Endothelial cell of umbilical vein (primary cell): ENCODE measurements at regions not wholly inside any gene's neighbourhood (a gene's known extent, or its start where the extent isn't known, plus 50 kb on each side); places are given as distances from the start of the nearest gene placed in this dataset.

Experiments used
- BruUV-seq: library from RNA; stranded (reverse); fragments of 400-500 nt; replicated peaks from 2 replicates; lab custom pipeline; 2021; lab: Mats Ljungman, UMichigan
- CTCF ChIA-PET: fragments of 300-600, 350-600 bp; sonication (Branson Sonifier 250); formaldehyde crosslinking; loops from one replicate; lab custom pipeline; 2021; ENCODE audit warnings: antibody characterized with exemption, inconsistent platforms; lab: Charles Lee
- POLR2A ChIA-PET: fragments of 300-600, 350-600 bp; sonication (Branson Sonifier 250); formaldehyde crosslinking; loops from one replicate; lab custom pipeline; 2021; ENCODE audit warnings: antibody characterized with exemption, inconsistent platforms; lab: Charles Lee
- DNase-seq: peaks from one replicate; pipeline ENCODE4 v3.0.0-alpha.2; 2011; ENCODE audit warnings: low read depth, low spot score
- FAIRE-seq: peaks from 2 replicates; lab custom pipeline; 2011; peaks lifted over from hg19 to GRCh38; lab: Jason Lieb, UNC
- H2AFZ ChIP-seq: 2 replicates; pipeline ENCODE4 v1.6.0; 2012; ENCODE audit warnings: low read depth, low read length, control low read depth, inconsistent platforms
- H3K27ac ChIP-seq: 2 replicates; pipeline ENCODE4 v1.5.1; 2011; ENCODE audit warnings: low read depth, mild to moderate bottlenecking, control low read depth, low read length, moderate library complexity; ENCODE audit not compliant: insufficient read depth
- H3K27me3 ChIP-seq, 2 experiments: 2 replicates each; pipeline versions ENCODE4 v1.6.0 to v1.6.1; 2011; ENCODE audit warnings: low read length in 2 of 2, mixed read lengths in 1 of 2; ENCODE audit not compliant: control insufficient read depth in 2 of 2, insufficient read depth in 2 of 2
- H3K36me3 ChIP-seq, 2 experiments: 2 replicates in 1 of 2; 3 replicates in 1 of 2; pipeline ENCODE4 v1.5.1; 2011; ENCODE audit warnings: low read length in 2 of 2, mild to moderate bottlenecking in 1 of 2, moderate library complexity in 1 of 2; ENCODE audit not compliant: control insufficient read depth in 2 of 2, insufficient read depth in 2 of 2; ENCODE audit errors: extremely low read depth in 1 of 2
- H3K4me1 ChIP-seq: 3 replicates; pipeline ENCODE4 v1.5.1; 2011; ENCODE audit warnings: mild to moderate bottlenecking, low read length; ENCODE audit not compliant: control insufficient read depth, insufficient read depth; ENCODE audit errors: extremely low read depth
- H3K4me2 ChIP-seq: 2 replicates; pipeline ENCODE4 v1.6.1; 2011; ENCODE audit warnings: low read length, control low read depth, mixed read lengths; ENCODE audit not compliant: insufficient read depth
- H3K4me3 ChIP-seq, 3 experiments: fragments of 200-600 bp in 1 of 3; sonication (generic), shearing (Covaris generic) in 1 of 3; replicated peaks in 1 of 3; 2 replicates each; pipeline ENCODE4 v1.5.1; 2011 to 2016; ENCODE audit warnings: control low read depth in 3 of 3, low read length in 3 of 3, mild to moderate bottlenecking in 2 of 3, inconsistent platforms in 1 of 3, low read depth in 1 of 3, moderate library complexity in 1 of 3; ENCODE audit not compliant: insufficient read depth in 1 of 3
- H3K79me2 ChIP-seq: 2 replicates; pipeline ENCODE4 v1.6.0; 2012; ENCODE audit warnings: low read length, inconsistent platforms; ENCODE audit not compliant: control insufficient read depth, insufficient read depth
- H3K9ac ChIP-seq: replicated peaks from 2 replicates; pipeline ENCODE3; 2011; ENCODE audit warnings: low read length, control low read depth; ENCODE audit not compliant: insufficient read depth; ENCODE audit errors: extremely low read depth
- H3K9me1 ChIP-seq: replicated peaks from 3 replicates; pipeline ENCODE4 v1.6.0; 2011; ENCODE audit warnings: mild to moderate bottlenecking, low read length; ENCODE audit not compliant: control insufficient read depth, insufficient read depth; ENCODE audit errors: extremely low read depth
- H3K9me3 ChIP-seq: replicated peaks from 2 replicates; pipeline ENCODE4 v1.5.1; 2012; ENCODE audit warnings: low read length, inconsistent platforms; ENCODE audit not compliant: control insufficient read depth, insufficient read depth
- H4K20me1 ChIP-seq: replicated peaks from 2 replicates; pipeline ENCODE3; 2011; ENCODE audit warnings: mild to moderate bottlenecking, low read length; ENCODE audit not compliant: control insufficient read depth, insufficient read depth; ENCODE audit errors: extremely low read depth
- EZH2 ChIP-seq: IDR thresholded peaks from 2 replicates; pipeline ENCODE4 v1.6.1; 2012; ENCODE audit warnings: borderline replicate concordance, low read depth, mild to moderate bottlenecking, moderate library complexity, low read length, inconsistent platforms; ENCODE audit not compliant: severe bottlenecking
- FOS ChIP-seq: IDR thresholded peaks from 2 replicates; pipeline ENCODE4 v1.6.1; 2011; ENCODE audit warnings: mild to moderate bottlenecking, low read length, moderate library complexity, borderline replicate concordance; ENCODE audit not compliant: insufficient read depth
- GATA2 ChIP-seq: IDR thresholded peaks from 2 replicates; pipeline ENCODE4 v1.7.0; 2011; ENCODE audit warnings: low read depth, mild to moderate bottlenecking, moderate library complexity, mixed read lengths, low read length; ENCODE audit not compliant: insufficient read length, insufficient read depth
- JUN ChIP-seq: IDR thresholded peaks from 2 replicates; pipeline ENCODE4 v1.6.1; 2011; ENCODE audit warnings: borderline replicate concordance, low read depth; ENCODE audit not compliant: insufficient read length, insufficient read depth
- MYC ChIP-seq: IDR thresholded peaks from one replicate; pipeline ENCODE4 v1.6.1; 2011; ENCODE audit warnings: mild to moderate bottlenecking, low read depth, low read length
- POLR2A ChIP-seq: IDR thresholded peaks from 2 replicates; pipeline ENCODE4 v1.6.1; 2012; ENCODE audit warnings: low read depth, mild to moderate bottlenecking, control low read depth, low read length
- POLR2AphosphoS5 ChIP-seq: IDR thresholded peaks from 2 replicates; pipeline ENCODE4 v1.6.1; 2012; ENCODE audit warnings: low read depth, mild to moderate bottlenecking, control low read depth, low read length, moderate library complexity; ENCODE audit not compliant: insufficient read depth
- dilution Hi-C: fragments of 300-500 bp; cut with MboI; formaldehyde crosslinking; loops from one replicate; pipeline ENCODE4 v1.15.0; 2019; ENCODE audit warnings: low sequenced_read_pairs; ENCODE audit not compliant: extremely low pct_ligation_motif_present
- intact Hi-C: fragments of 100-400 bp; cut with micrococcal nuclease; formaldehyde crosslinking; loops from one replicate; pipeline ENCODE4 v1.10.0; 2022
- TF ChIP-seq, protein P1 (sequence below): IDR thresholded peaks from 2 replicates; pipeline ENCODE4 v1.6.1; 2011; ENCODE audit not compliant: insufficient read depth, insufficient read length
- TF ChIP-seq, protein P2 (sequence below), 2 donors: IDR thresholded peaks; 1 replicate in 1 of 2; 2 replicates in 1 of 2; pipeline ENCODE4 v1.5.1; 2011; ENCODE audit warnings: low read length in 2 of 2, mild to moderate bottlenecking in 2 of 2, moderate library complexity in 2 of 2, control low read depth in 1 of 2, inconsistent platforms in 1 of 2, low read depth in 1 of 2; ENCODE audit not compliant: insufficient read depth in 1 of 2; ENCODE audit errors: extremely low read depth in 1 of 2

DNA sequence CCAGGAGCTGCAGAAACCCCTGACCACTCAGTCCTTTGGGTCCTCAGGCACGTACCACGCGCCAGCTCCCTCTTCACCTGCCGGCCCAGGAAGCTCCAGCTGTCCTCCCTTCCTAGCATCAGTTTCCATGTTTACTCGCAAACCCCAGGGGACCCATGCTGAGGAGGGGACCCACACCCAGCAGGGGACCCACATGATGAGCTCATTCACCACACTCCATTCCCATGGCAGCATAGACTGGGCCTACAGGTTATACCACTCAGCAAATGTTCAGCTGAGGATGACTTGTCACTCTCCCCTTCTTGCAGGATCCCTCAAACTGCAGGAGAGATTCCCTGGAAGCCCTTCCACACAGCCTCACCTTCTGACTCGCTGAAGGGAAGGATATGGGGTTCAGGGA is 73.5 kb upstream of the GALNT10 start:
- H3K9me3 ChIP-seq, result no peaks in the 10 kb centered on the region
- H3K4me2 ChIP-seq, result no peak overlapping the region
- intact Hi-C loops (no loop called here), dilution Hi-C loops (no loop called here)
- ChIA-PET POLR2A (no interaction called here), CTCF (no interaction called here)
- no peaks in the 10 kb centered on the region for H3K4me1 ChIP-seq
- no peak overlapping the region for H3K4me3 ChIP-seq
- no peak for TF ChIP-seq POLR2A
- no peak for TF ChIP-seq GATA2
- TF ChIP-seq, protein P1, sequence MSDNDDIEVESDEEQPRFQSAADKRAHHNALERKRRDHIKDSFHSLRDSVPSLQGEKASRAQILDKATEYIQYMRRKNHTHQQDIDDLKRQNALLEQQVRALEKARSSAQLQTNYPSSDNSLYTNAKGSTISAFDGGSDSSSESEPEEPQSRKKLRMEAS, result no peak
- no peak for TF ChIP-seq MYC
- DNase-seq, result no peak
- peaks cover 0 to 4% of the 10 kb centered on the region in 2 experiments for H3K27me3 ChIP-seq
- no peak overlapping the region for H2AFZ ChIP-seq
- H3K36me3 ChIP-seq, result no peaks in the 10 kb centered on the region
- H3K9ac ChIP-seq, result no peak overlapping the region
- no peaks in the 10 kb centered on the region for H4K20me1 ChIP-seq
- H3K9me1 ChIP-seq, result no peaks in the 10 kb centered on the region
- H3K79me2 ChIP-seq, result no peaks in the 10 kb centered on the region
- no TSS peak for BruUV-seq
- no peak for FAIRE-seq
- H3K27ac ChIP-seq, result no peak overlapping the region

DNA sequence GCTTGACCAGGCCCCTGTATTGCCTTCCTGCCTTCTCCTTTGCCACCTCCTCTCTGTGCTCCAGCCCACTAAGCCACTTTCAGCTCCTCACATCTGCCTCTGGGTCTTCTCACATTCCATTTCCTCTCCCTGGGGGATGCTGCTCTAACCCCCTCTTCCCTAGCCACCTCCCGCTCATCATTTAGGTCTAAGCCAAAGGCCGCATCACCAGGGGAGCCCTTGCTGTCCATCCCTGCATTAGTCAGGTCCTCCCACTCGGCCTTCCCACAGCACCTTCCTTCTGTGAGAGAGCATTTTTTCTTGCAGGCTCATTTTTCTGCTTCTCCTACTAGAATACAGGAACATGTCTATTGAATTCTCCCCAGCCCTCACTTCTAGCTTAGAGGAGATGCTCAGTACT is 72.6 kb upstream of the GALNT10 start:
- ChIA-PET POLR2A (no interaction called here), CTCF (no interaction called here)
- DNase-seq, result no peak

More for the DNA sequence above, 72.6 kb upstream of the GALNT10 start:
- Histone ChIP-seq H3K4me3 (no peak overlapping the region), H3K36me3 (no peaks in the 10 kb centered on the region), H4K20me1 (no peaks in the 10 kb centered on the region), H2AFZ (no peak overlapping the region), H3K9me3 (no peaks in the 10 kb centered on the region), H3K27me3 (peaks cover 0 to 2% of the 10 kb centered on the region in 2 experiments), H3K4me1 (no peaks in the 10 kb centered on the region), H3K27ac (no peak overlapping the region), H3K9me1 (no peaks in the 10 kb centered on the region), H3K4me2 (no peak overlapping the region), H3K79me2 (no peaks in the 10 kb centered on the region), H3K9ac (no peak overlapping the region)
- intact Hi-C loops, result no loop called here
- BruUV-seq, result no TSS peak
- TF ChIP-seq EZH2, result no peak
- TF ChIP-seq POLR2A, result no peak
- TF ChIP-seq, protein P2, sequence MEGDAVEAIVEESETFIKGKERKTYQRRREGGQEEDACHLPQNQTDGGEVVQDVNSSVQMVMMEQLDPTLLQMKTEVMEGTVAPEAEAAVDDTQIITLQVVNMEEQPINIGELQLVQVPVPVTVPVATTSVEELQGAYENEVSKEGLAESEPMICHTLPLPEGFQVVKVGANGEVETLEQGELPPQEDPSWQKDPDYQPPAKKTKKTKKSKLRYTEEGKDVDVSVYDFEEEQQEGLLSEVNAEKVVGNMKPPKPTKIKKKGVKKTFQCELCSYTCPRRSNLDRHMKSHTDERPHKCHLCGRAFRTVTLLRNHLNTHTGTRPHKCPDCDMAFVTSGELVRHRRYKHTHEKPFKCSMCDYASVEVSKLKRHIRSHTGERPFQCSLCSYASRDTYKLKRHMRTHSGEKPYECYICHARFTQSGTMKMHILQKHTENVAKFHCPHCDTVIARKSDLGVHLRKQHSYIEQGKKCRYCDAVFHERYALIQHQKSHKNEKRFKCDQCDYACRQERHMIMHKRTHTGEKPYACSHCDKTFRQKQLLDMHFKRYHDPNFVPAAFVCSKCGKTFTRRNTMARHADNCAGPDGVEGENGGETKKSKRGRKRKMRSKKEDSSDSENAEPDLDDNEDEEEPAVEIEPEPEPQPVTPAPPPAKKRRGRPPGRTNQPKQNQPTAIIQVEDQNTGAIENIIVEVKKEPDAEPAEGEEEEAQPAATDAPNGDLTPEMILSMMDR (IDR thresholded peaks at IDR 0.05; ENCODE audit: extremely low read depth in 1 of 2, insufficient read depth in 1 of 2, low read depth in 1 of 2, low read length in 2 of 2), result no peak
- TF ChIP-seq MYC, result no peak
- TF ChIP-seq JUN, result no peak
- no peak for TF ChIP-seq POLR2AphosphoS5
- TF ChIP-seq FOS, result no peak
- dilution Hi-C loops, result no loop called here
- no peak for FAIRE-seq
